Coronary artery (tissue), 2 donors: ENCODE measurements at regions not wholly inside any gene's neighbourhood (a gene's known extent, or its start where the extent isn't known, plus 50 kb on each side); places are given as distances from the start of the nearest gene placed in this dataset.

ENCODE experiments used
- DNase-seq: peaks from one replicate; pipeline ENCODE4 v3.0.0-alpha.2; 2017; ENCODE audit warnings: low spot score
- H3K27ac ChIP-seq, 2 donors: fragments of 200-600 bp; sonication (generic); one replicate each; pipeline ENCODE4 v1.5.1; 2016 to 2019
- H3K4me3 ChIP-seq: fragments of 200-600 bp; sonication (generic); 2 replicates; pipeline ENCODE4 v1.5.1; 2016; ENCODE audit warnings: mild to moderate bottlenecking, moderate library complexity
- CTCF ChIP-seq: fragments of 200-600 bp; sonication (generic); IDR thresholded peaks from one replicate; pipeline ENCODE4 v1.5.1; 2019; ENCODE audit warnings: antibody characterized with exemption

GRCh38 chr10:128443925-128444518 is 317.8 kb upstream of the MKI67 start:
- no peak for TF ChIP-seq CTCF
- Histone ChIP-seq H3K27ac (no peak overlapping the region), H3K4me3 (no peak overlapping the region)
- DNase-seq, result no peak

DNA sequence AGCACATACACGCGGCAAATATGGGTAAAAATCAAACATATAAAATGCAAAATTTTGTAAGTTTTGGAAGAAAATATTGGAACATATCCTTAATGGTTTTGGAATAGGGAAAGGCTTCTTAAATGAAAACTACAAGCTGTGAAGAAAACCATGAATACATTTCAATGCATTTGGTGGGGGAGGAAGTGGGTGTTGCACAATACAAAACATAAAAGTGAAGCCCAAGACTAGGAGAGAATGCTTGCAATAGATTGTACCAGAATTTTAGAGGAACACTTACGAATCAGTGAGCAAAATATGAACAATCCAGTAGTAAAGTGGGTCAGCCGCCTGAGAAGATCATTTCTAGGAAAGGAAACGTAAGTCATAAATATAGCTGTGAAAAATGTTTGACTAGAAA is 322.6 kb upstream of the MKI67 start:
- DNase-seq, result no peak
- TF ChIP-seq CTCF, result no peak
- Histone ChIP-seq H3K27ac (no peak overlapping the region), H3K4me3 (no peak overlapping the region)

DNA sequence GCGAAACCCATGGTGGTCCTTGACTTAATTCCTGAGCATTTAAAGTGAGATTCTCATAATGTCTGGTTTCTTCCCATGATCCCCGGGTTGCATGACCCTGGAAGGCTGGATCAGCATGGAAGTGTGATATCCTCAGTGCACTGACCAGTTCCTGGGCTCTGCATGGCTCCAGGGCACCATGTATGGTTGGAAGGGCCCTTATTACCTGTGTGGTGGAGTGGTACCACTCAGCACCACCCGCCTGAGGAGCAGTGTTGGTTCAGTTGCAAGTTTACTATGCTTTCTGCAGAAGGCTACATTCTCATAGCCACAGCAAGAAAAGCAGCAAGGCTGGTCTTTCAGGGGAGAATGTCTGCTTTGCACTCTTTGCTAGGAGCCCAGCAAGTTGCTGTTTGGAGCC is 325.7 kb upstream of the MKI67 start:
- Histone ChIP-seq H3K27ac (no peak overlapping the region), H3K4me3 (no peak overlapping the region)
- peak; percentile 58 for DNase-seq
- no peak for TF ChIP-seq CTCF

GRCh38 chr10:128456271-128456670 is 330.0 kb upstream of the MKI67 start:
- no peak for DNase-seq

DNA sequence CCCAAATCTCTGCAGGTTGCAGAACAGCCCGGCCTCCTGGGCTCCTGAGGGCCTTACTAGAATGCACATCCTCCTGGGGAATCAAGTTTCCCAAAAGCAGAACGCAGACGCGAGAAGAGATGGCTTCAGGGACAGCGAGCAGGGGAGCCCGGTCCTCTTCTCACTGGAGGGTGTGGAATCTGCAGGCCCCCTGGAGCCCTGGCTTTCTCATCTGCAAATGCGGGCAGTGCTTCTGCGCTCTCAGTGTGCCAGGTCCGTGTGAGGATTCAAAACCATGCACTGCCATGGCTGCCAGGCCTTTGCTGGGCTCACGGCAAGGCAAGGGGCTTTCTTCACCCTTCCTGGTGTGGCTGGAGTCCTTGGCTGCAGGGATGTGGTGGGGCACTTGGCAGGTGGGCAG is 330.9 kb upstream of the MKI67 start:
- Histone ChIP-seq H3K4me3 (no peak overlapping the region), H3K27ac (no peak overlapping the region)
- TF ChIP-seq CTCF, result no peak
- DNase-seq, result no peak

More at GRCh38 chr10:128456271-128456670, 330.0 kb upstream of the MKI67 start:
- H3K27ac ChIP-seq, result no peak overlapping the region
- no peak overlapping the region for H3K4me3 ChIP-seq
- no peak for TF ChIP-seq CTCF

GRCh38 chr10:128461991-128462390 is 335.8 kb upstream of the MKI67 start:
- no peak for DNase-seq
- Histone ChIP-seq H3K4me3 (no peak overlapping the region), H3K27ac (no peak overlapping the region)
- no peak for TF ChIP-seq CTCF

GRCh38 chr10:128462844-128463243 is 336.6 kb upstream of the MKI67 start:
- no peak for DNase-seq
- no peak for TF ChIP-seq CTCF
- Histone ChIP-seq H3K4me3 (no peak overlapping the region), H3K27ac (no peak overlapping the region)
